B cell (primary cell): ENCODE measurements at regions not wholly inside any gene's neighbourhood (a gene's known extent, or its start where the extent isn't known, plus 50 kb on each side); places are given as distances from the start of the nearest gene placed in this dataset.

Source experiments
- ATAC-seq: fragments of 200-7000 bp; cut with Tn5 transposase; one replicate; pipeline ENCODE4 v1.10.0; 2021; ENCODE audit warnings: low read depth, mild to moderate bottlenecking, moderate number of reproducible peaks, moderate library complexity
- CTCF ChIA-PET: fragments of 350-600 bp; sonication (Branson Sonifier 250); formaldehyde crosslinking; loops from one replicate; lab custom pipeline; 2021; ENCODE audit warnings: antibody characterized with exemption, inconsistent platforms; lab: Charles Lee
- POLR2A ChIA-PET: fragments of 350-600 bp; sonication (Branson Sonifier 250); formaldehyde crosslinking; loops from one replicate; lab custom pipeline; 2021; ENCODE audit warnings: antibody characterized with exemption; lab: Charles Lee
- DNase-seq: peaks from one replicate; pipeline ENCODE4 v3.0.0; 2013
- H2AFZ ChIP-seq: 2 replicates; pipeline ENCODE4 v1.6.1; 2012; ENCODE audit warnings: mild to moderate bottlenecking, low read depth, low read length; ENCODE audit not compliant: insufficient read depth, poor library complexity, severe bottlenecking
- H3K27ac ChIP-seq, 2 donors: 1 replicate in 1 of 2; 2 replicates in 1 of 2; pipeline ENCODE4 v1.5.1; 2012 to 2013; ENCODE audit warnings: low read length in 2 of 2, mild to moderate bottlenecking in 2 of 2, moderate library complexity in 1 of 2
- H3K27me3 ChIP-seq, 4 experiments: fragments of 200-600 bp in 1 of 4; sonication (generic) in 1 of 4; replicated peaks in 1 of 4; 1 replicate in 2 of 4; 2 replicates in 2 of 4; pipeline versions ENCODE4 v1.6.1 to v1.7.0; 2013 to 2016; ENCODE audit warnings: low read length in 3 of 4, mild to moderate bottlenecking in 2 of 4, mixed read lengths in 1 of 4, moderate library complexity in 1 of 4; ENCODE audit not compliant: insufficient read depth in 4 of 4, control insufficient read depth in 3 of 4; ENCODE audit errors: control extremely low read depth in 1 of 4
- H3K36me3 ChIP-seq, 2 experiments: replicated peaks in 1 of 2; 1 replicate in 1 of 2; 2 replicates in 1 of 2; pipeline versions ENCODE4 v1.6.1 to v1.7.1; 2013; ENCODE audit warnings: low read length in 1 of 2; ENCODE audit not compliant: insufficient read depth in 2 of 2, control insufficient read depth in 1 of 2; ENCODE audit errors: control extremely low read depth in 1 of 2, extremely low read depth in 1 of 2
- H3K4me1 ChIP-seq, 2 donors: fragments of 200-600 bp in 1 of 2; sonication (generic) in 1 of 2; 1 replicate in 1 of 2; 2 replicates in 1 of 2; pipeline versions ENCODE4 v1.5.1 to v1.6.1; 2013 to 2017; ENCODE audit warnings: low read length in 2 of 2; ENCODE audit not compliant: control insufficient read depth in 2 of 2, insufficient read depth in 2 of 2
- H3K4me2 ChIP-seq: replicated peaks from 2 replicates; pipeline ENCODE3; 2012; ENCODE audit warnings: mild to moderate bottlenecking, low read depth, low read length; ENCODE audit not compliant: poor library complexity, severe bottlenecking
- H3K4me3 ChIP-seq, 5 experiments: fragments of 200-600 bp in 1 of 5; sonication (generic) in 1 of 5; 1 replicate in 3 of 5; 2 replicates in 2 of 5; pipeline versions ENCODE4 v1.5.1 to v1.7.0; 2011 to 2016; ENCODE audit warnings: low read length in 4 of 5, mild to moderate bottlenecking in 4 of 5, low read depth in 2 of 5, control low read depth in 1 of 5, moderate library complexity in 1 of 5; ENCODE audit not compliant: insufficient read depth in 1 of 5; ENCODE audit errors: control extremely low read depth in 1 of 5, extremely low read depth in 1 of 5
- H3K79me2 ChIP-seq: fragments of 200-600 bp; sonication (generic); one replicate; pipeline ENCODE4 v1.6.0; 2016; ENCODE audit warnings: low read length; ENCODE audit not compliant: control insufficient read depth, insufficient read depth
- H3K9ac ChIP-seq: fragments of 200-600 bp; sonication (generic); 2 replicates; pipeline ENCODE4 v1.6.1; 2017; ENCODE audit warnings: mild to moderate bottlenecking, low read length, moderate library complexity
- H3K9me3 ChIP-seq, 3 donors: one replicate each; pipeline versions ENCODE4 v1.6.1 to v1.7.1; 2013; ENCODE audit warnings: low read length in 2 of 3; ENCODE audit not compliant: control insufficient read depth in 2 of 3, insufficient read depth in 1 of 3; ENCODE audit errors: control extremely low read depth in 1 of 3
- H4K20me1 ChIP-seq: 2 replicates; pipeline ENCODE4 v1.6.0; 2012; ENCODE audit warnings: mild to moderate bottlenecking, low read length; ENCODE audit not compliant: insufficient read depth, control insufficient read depth, poor library complexity, severe bottlenecking
- H3K27ac Mint-ChIP-seq: one replicate; pipeline ENCODE4 v1.8.0; 2021; ENCODE audit warnings: mixed read lengths
- H3K27me3 Mint-ChIP-seq: one replicate; pipeline ENCODE4 v1.8.0; 2021; ENCODE audit warnings: mixed read lengths
- H3K4me1 Mint-ChIP-seq: one replicate; pipeline ENCODE4 v1.8.0; 2021; ENCODE audit warnings: mixed read lengths
- H3K4me3 Mint-ChIP-seq: one replicate; pipeline ENCODE4 v1.8.0; 2021; ENCODE audit warnings: mixed read lengths
- H3K9me3 Mint-ChIP-seq: one replicate; pipeline ENCODE4 v1.8.0; 2022; ENCODE audit warnings: mixed read lengths; ENCODE audit not compliant: insufficient read depth
- EZH2 ChIP-seq: IDR thresholded peaks from 2 replicates; pipeline ENCODE4 v1.6.1; 2012; ENCODE audit warnings: borderline replicate concordance, low read depth, mild to moderate bottlenecking, moderate library complexity, low read length; ENCODE audit not compliant: insufficient read depth, poor library complexity, severe bottlenecking
- WGBS: methylation state at CpG from one replicate; pipeline ENCODE4 v1.1.5; 2013; ENCODE audit warnings: missing lambda C conversion rate; ENCODE audit not compliant: insufficient coverage; 5-methylcytosine and 5-hydroxymethylcytosine counted together
- intact Hi-C: fragments of 100-400 bp; cut with micrococcal nuclease; formaldehyde crosslinking; loops from one replicate; pipeline ENCODE4 v1.10.0; 2022
- TF ChIP-seq, protein P1 (sequence below): fragments of 200-600 bp; IDR thresholded peaks from one replicate; pipeline ENCODE4 v1.8.0; 2022; ENCODE audit warnings: antibody characterized with exemption, mild to moderate bottlenecking

DNA sequence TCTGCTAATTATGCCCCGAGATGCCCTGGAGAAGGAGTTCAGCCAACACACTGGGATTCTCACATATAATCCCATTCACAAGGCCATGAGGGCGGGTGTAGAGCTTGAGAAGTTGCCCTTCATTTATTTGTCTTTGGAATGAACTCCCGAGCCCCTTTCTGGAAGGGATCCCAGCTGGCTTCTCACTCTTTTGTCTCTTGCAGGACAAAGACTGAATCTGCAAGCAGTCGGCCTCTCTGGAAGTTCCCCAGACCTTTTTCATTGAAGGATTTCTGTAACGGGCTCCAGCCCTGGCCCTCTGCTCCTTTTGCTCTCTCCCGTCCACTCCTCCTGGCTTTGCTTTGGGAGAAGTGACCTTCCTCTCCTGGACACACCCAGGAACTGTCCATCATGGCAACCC is 163.3 kb upstream of the SFSWAP start:
- Histone ChIP-seq H3K9me3 (peaks cover 0 to 12% (median 0%) of the 10 kb centered on the region in 3 donors), H3K9ac (no peak overlapping the region), H3K27ac (no peak overlapping the region), H3K4me3 (no peak overlapping the region), H4K20me1 (no peaks in the 10 kb centered on the region), H3K27me3 (peaks cover 0 to 6% (median 0%) of the 10 kb centered on the region in 4 experiments), H3K36me3 (no peaks in the 10 kb centered on the region), H3K4me2 (no peak overlapping the region), H3K79me2 (no peaks in the 10 kb centered on the region), H2AFZ (no peak overlapping the region), H3K4me1 (no peaks in the 10 kb centered on the region)
- TF ChIP-seq EZH2, result no peak
- TF ChIP-seq, protein P1, sequence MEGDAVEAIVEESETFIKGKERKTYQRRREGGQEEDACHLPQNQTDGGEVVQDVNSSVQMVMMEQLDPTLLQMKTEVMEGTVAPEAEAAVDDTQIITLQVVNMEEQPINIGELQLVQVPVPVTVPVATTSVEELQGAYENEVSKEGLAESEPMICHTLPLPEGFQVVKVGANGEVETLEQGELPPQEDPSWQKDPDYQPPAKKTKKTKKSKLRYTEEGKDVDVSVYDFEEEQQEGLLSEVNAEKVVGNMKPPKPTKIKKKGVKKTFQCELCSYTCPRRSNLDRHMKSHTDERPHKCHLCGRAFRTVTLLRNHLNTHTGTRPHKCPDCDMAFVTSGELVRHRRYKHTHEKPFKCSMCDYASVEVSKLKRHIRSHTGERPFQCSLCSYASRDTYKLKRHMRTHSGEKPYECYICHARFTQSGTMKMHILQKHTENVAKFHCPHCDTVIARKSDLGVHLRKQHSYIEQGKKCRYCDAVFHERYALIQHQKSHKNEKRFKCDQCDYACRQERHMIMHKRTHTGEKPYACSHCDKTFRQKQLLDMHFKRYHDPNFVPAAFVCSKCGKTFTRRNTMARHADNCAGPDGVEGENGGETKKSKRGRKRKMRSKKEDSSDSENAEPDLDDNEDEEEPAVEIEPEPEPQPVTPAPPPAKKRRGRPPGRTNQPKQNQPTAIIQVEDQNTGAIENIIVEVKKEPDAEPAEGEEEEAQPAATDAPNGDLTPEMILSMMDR, result no peak
- Mint-ChIP-seq H3K9me3 (no peaks in the 10 kb centered on the region), H3K4me3 (no peak overlapping the region), H3K4me1 (no peaks in the 10 kb centered on the region), H3K27me3 (peaks cover 13% of the 10 kb centered on the region), H3K27ac (no peak overlapping the region)
- no peak for DNase-seq
- intact Hi-C loops, result no loop called here
- POLR2A ChIA-PET, result no interaction called here
- CTCF ChIA-PET, result no interaction called here
- ATAC-seq, result no peak
- WGBS, result 91% methylated on average over 5 of the region's 6 CpGs

DNA sequence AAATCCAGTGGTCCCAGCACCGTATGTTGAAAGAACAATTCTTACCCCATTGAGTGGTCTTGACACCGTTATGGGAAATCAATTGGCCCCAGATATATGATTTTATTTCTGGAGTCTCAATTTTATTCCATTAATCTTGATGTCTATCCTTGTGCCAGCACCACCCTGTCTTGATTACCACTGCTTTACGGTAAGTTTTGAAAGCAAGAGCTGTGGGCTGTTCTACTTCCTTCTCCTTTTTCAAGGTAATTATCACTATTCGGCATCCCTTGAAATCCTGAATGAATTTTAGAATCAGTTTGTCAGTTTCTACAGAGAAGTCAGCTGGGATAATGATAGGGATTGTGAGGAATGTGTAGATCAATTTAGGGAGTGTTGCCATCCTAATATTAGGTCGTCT is 160.8 kb upstream of the SFSWAP start:
- no peak for TF ChIP-seq EZH2
- TF ChIP-seq, protein P1, result no peak
- H3K9me3 ChIP-seq, result peaks cover 0 to 4% (median 0%) of the 10 kb centered on the region in 3 donors
- H3K4me3 ChIP-seq, result no peak overlapping the region
- intact Hi-C loops, result no loop called here
- no peaks in the 10 kb centered on the region for H3K36me3 ChIP-seq
- H3K27me3 Mint-ChIP-seq, result peaks cover 13% of the 10 kb centered on the region
- H3K79me2 ChIP-seq, result no peaks in the 10 kb centered on the region
- no peaks in the 10 kb centered on the region for H3K4me1 Mint-ChIP-seq
- H3K9me3 Mint-ChIP-seq, result no peaks in the 10 kb centered on the region
- 100% methylated on average over 1 of the region's 5 CpGs for WGBS
- ATAC-seq (no peak), DNase-seq (no peak)
- H3K27me3 ChIP-seq, result peaks cover 0 to 3% (median 0%) of the 10 kb centered on the region in 4 experiments
- no peaks in the 10 kb centered on the region for H4K20me1 ChIP-seq
- no peak overlapping the region for H3K27ac Mint-ChIP-seq
- ChIA-PET CTCF (no interaction called here), POLR2A (no interaction called here)
- H3K4me2 ChIP-seq, result no peak overlapping the region
- H3K4me3 Mint-ChIP-seq, result no peak overlapping the region
- H3K9ac ChIP-seq, result no peak overlapping the region
- H2AFZ ChIP-seq, result no peak overlapping the region
- no peak overlapping the region for H3K27ac ChIP-seq
- no peaks in the 10 kb centered on the region for H3K4me1 ChIP-seq
